ENCODE measurements at regions not wholly inside any gene's neighbourhood (a gene's known extent, or its start where the extent isn't known, plus 50 kb on each side); places are given as distances from the start of the nearest gene placed in this dataset.
"Not testable (repeated sequence)": the region's sequence is repeated elsewhere in the genome, so short reads cannot be mapped to it uniquely, and the experiment has no call there.

- not testable (repeated sequence) for TF ChIP-seq CTCF (IDR thresholded peaks at IDR 0.05 in 2 of 3, conservative IDR thresholded peaks at IDR 0.05 in 1 of 3; ENCODE audit: borderline replicate concordance in 1 of 3, insufficient read depth in 1 of 3, low read depth in 2 of 3, low read length in 2 of 3); JUND (IDR thresholded peaks at IDR 0.05); SP1 (IDR thresholded peaks at IDR 0.05; ENCODE audit: low read depth); EZH2 (IDR thresholded peaks at IDR 0.05); SIN3A (IDR thresholded peaks at IDR 0.05; ENCODE audit: low read depth); POLR2AphosphoS5 (IDR thresholded peaks at IDR 0.05; ENCODE audit: low read depth, low read length); EZH2phosphoT487 (IDR thresholded peaks at IDR 0.05; ENCODE audit: borderline replicate concordance); EGR1 (IDR thresholded peaks at IDR 0.05; ENCODE audit: low read depth); CEBPB (IDR thresholded peaks at IDR 0.05; ENCODE audit: low read depth); POLR2A (IDR thresholded peaks at IDR 0.05; ENCODE audit: borderline replicate concordance, extremely low read depth, insufficient read depth, insufficient read length)
Measured at GRCh38 chr9:39483073-39483472, 127.6 kb downstream of the SPATA31A1 start.
